Tibial artery (tissue), 4 donors: ENCODE measurements at regions not wholly inside any gene's neighbourhood (a gene's known extent, or its start where the extent isn't known, plus 50 kb on each side); places are given as distances from the start of the nearest gene placed in this dataset.

Experiments
- DNase-seq, 2 donors: peaks; one replicate each; pipeline ENCODE4 v3.0.0-alpha.2; 2019
- H3K27ac ChIP-seq, 2 donors: fragments of 200-600 bp; sonication (generic) in 1 of 2; 1 replicate in 1 of 2; 2 replicates in 1 of 2; pipeline ENCODE4 v1.5.1; 2018 to 2019; ENCODE audit warnings: mild to moderate bottlenecking in 1 of 2
- H3K27me3 ChIP-seq, 2 donors: fragments of 200-600 bp; sonication (generic) in 1 of 2; one replicate each; pipeline versions ENCODE4 v1.5.1 to v1.6.0; 2016 to 2019
- H3K36me3 ChIP-seq, 3 donors: fragments of 200-600 bp; sonication (generic) in 2 of 3; one replicate each; pipeline ENCODE4 v1.5.1; 2016 to 2019; ENCODE audit warnings: mild to moderate bottlenecking in 2 of 3
- H3K4me1 ChIP-seq, 4 donors: fragments of 200-600 bp; sonication (generic) in 2 of 4; 1 replicate in 3 of 4; 2 replicates in 1 of 4; pipeline ENCODE4 v1.5.1; 2016 to 2019
- H3K4me3 ChIP-seq, 2 donors: fragments of 200-600 bp; sonication (generic) in 1 of 2; 1 replicate in 1 of 2; 2 replicates in 1 of 2; pipeline ENCODE4 v1.5.1; 2018 to 2019; ENCODE audit warnings: mild to moderate bottlenecking in 2 of 2
- H3K9me3 ChIP-seq, 3 donors: fragments of 200-600 bp; sonication (generic) in 1 of 3; one replicate each; pipeline ENCODE4 v1.5.1; 2016 to 2019
- CTCF ChIP-seq, 2 experiments: fragments of 200-600 bp in 1 of 2; fragments of 450-650 bp in 1 of 2; IDR thresholded peaks; one replicate each; pipeline ENCODE4 v1.5.1; 2017 to 2019; ENCODE audit warnings: antibody characterized with exemption in 2 of 2, mild to moderate bottlenecking in 1 of 2, moderate library complexity in 1 of 2
- intact Hi-C: fragments of 100-400 bp; cut with DNase I; formaldehyde crosslinking; loops from one replicate; pipeline ENCODE4 v1.15.0; 2023; ENCODE audit warnings: low total_unique reads

GRCh38 chr3:95037927-95038326, 975.1 kb downstream of the NSUN3 start:
- no peak for TF ChIP-seq CTCF (IDR thresholded peaks at IDR 0.05)
- Histone ChIP-seq H3K27me3 (no peaks in the 10 kb centered on the region), H3K36me3 (no peaks in the 10 kb centered on the region), H3K9me3 (no peaks in the 10 kb centered on the region), H3K4me3 (no peak overlapping the region), H3K4me1 (no peaks in the 10 kb centered on the region), H3K27ac (no peak overlapping the region)
- intact Hi-C loops, result no loop called here
- DNase-seq, result no peak

DNA sequence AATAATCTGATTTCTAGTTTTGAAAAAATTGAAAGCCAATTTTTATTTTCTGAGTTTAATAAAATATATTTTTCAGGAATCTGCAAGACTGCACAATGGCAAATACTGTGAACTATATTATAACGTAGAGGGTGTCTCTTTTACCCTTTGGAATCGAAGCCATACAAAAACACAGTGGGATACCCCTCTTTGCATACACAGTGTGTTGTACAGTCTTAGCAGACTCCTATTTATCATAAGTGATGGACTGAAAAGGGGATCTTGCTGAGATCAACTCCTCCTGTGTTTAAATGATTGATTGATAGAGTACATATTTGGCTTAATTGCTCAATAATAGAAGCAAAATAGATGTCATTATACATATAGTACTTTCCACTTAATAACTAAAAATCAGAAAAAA, 981.2 kb downstream of the NSUN3 start:
- Histone ChIP-seq H3K4me1 (no peaks in the 10 kb centered on the region), H3K9me3 (no peaks in the 10 kb centered on the region), H3K4me3 (no peak overlapping the region), H3K27ac (no peak overlapping the region), H3K27me3 (no peaks in the 10 kb centered on the region), H3K36me3 (no peaks in the 10 kb centered on the region)
- no peak for DNase-seq
- no peak for TF ChIP-seq CTCF (IDR thresholded peaks at IDR 0.05)
- intact Hi-C loops, result no loop called here

GRCh38 chr3:95048564-95048963, 985.7 kb downstream of the NSUN3 start:
- H3K4me3 ChIP-seq, result no peak overlapping the region
- no peak for DNase-seq
- H3K4me1 ChIP-seq, result no peaks in the 10 kb centered on the region
- intact Hi-C loops, result no loop called here
- no peaks in the 10 kb centered on the region for H3K9me3 ChIP-seq
- no peak overlapping the region for H3K27ac ChIP-seq
- no peak for TF ChIP-seq CTCF (IDR thresholded peaks at IDR 0.05)
- no peaks in the 10 kb centered on the region for H3K27me3 ChIP-seq
- H3K36me3 ChIP-seq, result no peaks in the 10 kb centered on the region

GRCh38 chr3:95049841-95050240, 987.0 kb downstream of the NSUN3 start:
- no peak for DNase-seq
- H3K4me1 ChIP-seq, result no peaks in the 10 kb centered on the region
- no peaks in the 10 kb centered on the region for H3K9me3 ChIP-seq
- no peak for TF ChIP-seq CTCF (IDR thresholded peaks at IDR 0.05)
- no peaks in the 10 kb centered on the region for H3K27me3 ChIP-seq
- no peak overlapping the region for H3K27ac ChIP-seq
- H3K4me3 ChIP-seq, result no peak overlapping the region
- intact Hi-C loops, result no loop called here
- no peaks in the 10 kb centered on the region for H3K36me3 ChIP-seq

DNA sequence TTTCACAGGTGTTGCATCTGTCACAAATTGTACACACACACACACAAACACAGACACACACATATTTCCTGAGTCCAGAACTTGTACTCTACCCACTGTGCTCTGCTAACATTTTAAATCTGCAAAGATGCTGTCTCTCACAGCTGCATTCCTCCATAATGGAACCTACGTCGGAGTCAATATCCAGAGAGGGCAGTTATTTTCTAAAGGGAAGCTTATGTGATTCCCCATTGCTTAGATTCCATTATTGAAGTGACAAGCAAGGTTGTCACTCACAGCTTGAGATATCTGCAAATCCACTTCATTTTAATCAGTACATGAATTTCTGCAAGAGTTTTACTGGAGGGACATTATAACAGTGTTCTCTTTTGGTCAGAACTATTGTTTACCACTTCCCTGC, 992.4 kb downstream of the NSUN3 start:
- no peak for DNase-seq
- no peak for TF ChIP-seq CTCF (IDR thresholded peaks at IDR 0.05)
- H3K9me3 ChIP-seq, result no peaks in the 10 kb centered on the region
- no peak overlapping the region for H3K4me3 ChIP-seq
- no peaks in the 10 kb centered on the region for H3K4me1 ChIP-seq
- H3K27ac ChIP-seq, result no peak overlapping the region
- intact Hi-C loops, result no loop called here
- H3K27me3 ChIP-seq, result no peaks in the 10 kb centered on the region
- H3K36me3 ChIP-seq, result no peaks in the 10 kb centered on the region

GRCh38 chr3:95082191-95082590, 1019.3 kb downstream of the NSUN3 start:
- TF ChIP-seq CTCF (IDR thresholded peaks at IDR 0.05), result no peak
- DNase-seq, result no peak
- no peaks in the 10 kb centered on the region for H3K27me3 ChIP-seq
- H3K4me1 ChIP-seq, result no peaks in the 10 kb centered on the region
- intact Hi-C loops, result no loop called here
- no peak overlapping the region for H3K4me3 ChIP-seq
- no peaks in the 10 kb centered on the region for H3K36me3 ChIP-seq
- H3K27ac ChIP-seq, result no peak overlapping the region
- H3K9me3 ChIP-seq, result no peaks in the 10 kb centered on the region
